B cell (primary cell): ENCODE measurements at regions not wholly inside any gene's neighbourhood (a gene's known extent, or its start where the extent isn't known, plus 50 kb on each side); places are given as distances from the start of the nearest gene placed in this dataset.

Experiments
- ATAC-seq: fragments of 200-7000 bp; cut with Tn5 transposase; one replicate; pipeline ENCODE4 v1.10.0; 2021; ENCODE audit warnings: low read depth, mild to moderate bottlenecking, moderate number of reproducible peaks, moderate library complexity
- CTCF ChIA-PET: fragments of 350-600 bp; sonication (Branson Sonifier 250); formaldehyde crosslinking; loops from one replicate; lab custom pipeline; 2021; ENCODE audit warnings: antibody characterized with exemption, inconsistent platforms; lab: Charles Lee
- POLR2A ChIA-PET: fragments of 350-600 bp; sonication (Branson Sonifier 250); formaldehyde crosslinking; loops from one replicate; lab custom pipeline; 2021; ENCODE audit warnings: antibody characterized with exemption; lab: Charles Lee
- DNase-seq: peaks from one replicate; pipeline ENCODE4 v3.0.0; 2013
- H2AFZ ChIP-seq: 2 replicates; pipeline ENCODE4 v1.6.1; 2012; ENCODE audit warnings: mild to moderate bottlenecking, low read depth, low read length; ENCODE audit not compliant: insufficient read depth, poor library complexity, severe bottlenecking
- H3K27ac ChIP-seq, 2 donors: 1 replicate in 1 of 2; 2 replicates in 1 of 2; pipeline ENCODE4 v1.5.1; 2012 to 2013; ENCODE audit warnings: low read length in 2 of 2, mild to moderate bottlenecking in 2 of 2, moderate library complexity in 1 of 2
- H3K27me3 ChIP-seq, 4 experiments: fragments of 200-600 bp in 1 of 4; sonication (generic) in 1 of 4; replicated peaks in 1 of 4; 1 replicate in 2 of 4; 2 replicates in 2 of 4; pipeline versions ENCODE4 v1.6.1 to v1.7.0; 2013 to 2016; ENCODE audit warnings: low read length in 3 of 4, mild to moderate bottlenecking in 2 of 4, mixed read lengths in 1 of 4, moderate library complexity in 1 of 4; ENCODE audit not compliant: insufficient read depth in 4 of 4, control insufficient read depth in 3 of 4; ENCODE audit errors: control extremely low read depth in 1 of 4
- H3K36me3 ChIP-seq, 2 experiments: replicated peaks in 1 of 2; 1 replicate in 1 of 2; 2 replicates in 1 of 2; pipeline versions ENCODE4 v1.6.1 to v1.7.1; 2013; ENCODE audit warnings: low read length in 1 of 2; ENCODE audit not compliant: insufficient read depth in 2 of 2, control insufficient read depth in 1 of 2; ENCODE audit errors: control extremely low read depth in 1 of 2, extremely low read depth in 1 of 2
- H3K4me1 ChIP-seq, 2 donors: fragments of 200-600 bp in 1 of 2; sonication (generic) in 1 of 2; 1 replicate in 1 of 2; 2 replicates in 1 of 2; pipeline versions ENCODE4 v1.5.1 to v1.6.1; 2013 to 2017; ENCODE audit warnings: low read length in 2 of 2; ENCODE audit not compliant: control insufficient read depth in 2 of 2, insufficient read depth in 2 of 2
- H3K4me2 ChIP-seq: replicated peaks from 2 replicates; pipeline ENCODE3; 2012; ENCODE audit warnings: mild to moderate bottlenecking, low read depth, low read length; ENCODE audit not compliant: poor library complexity, severe bottlenecking
- H3K4me3 ChIP-seq, 5 experiments: fragments of 200-600 bp in 1 of 5; sonication (generic) in 1 of 5; 1 replicate in 3 of 5; 2 replicates in 2 of 5; pipeline versions ENCODE4 v1.5.1 to v1.7.0; 2011 to 2016; ENCODE audit warnings: low read length in 4 of 5, mild to moderate bottlenecking in 4 of 5, low read depth in 2 of 5, control low read depth in 1 of 5, moderate library complexity in 1 of 5; ENCODE audit not compliant: insufficient read depth in 1 of 5; ENCODE audit errors: control extremely low read depth in 1 of 5, extremely low read depth in 1 of 5
- H3K79me2 ChIP-seq: fragments of 200-600 bp; sonication (generic); one replicate; pipeline ENCODE4 v1.6.0; 2016; ENCODE audit warnings: low read length; ENCODE audit not compliant: control insufficient read depth, insufficient read depth
- H3K9ac ChIP-seq: fragments of 200-600 bp; sonication (generic); 2 replicates; pipeline ENCODE4 v1.6.1; 2017; ENCODE audit warnings: mild to moderate bottlenecking, low read length, moderate library complexity
- H3K9me3 ChIP-seq, 3 donors: one replicate each; pipeline versions ENCODE4 v1.6.1 to v1.7.1; 2013; ENCODE audit warnings: low read length in 2 of 3; ENCODE audit not compliant: control insufficient read depth in 2 of 3, insufficient read depth in 1 of 3; ENCODE audit errors: control extremely low read depth in 1 of 3
- H4K20me1 ChIP-seq: 2 replicates; pipeline ENCODE4 v1.6.0; 2012; ENCODE audit warnings: mild to moderate bottlenecking, low read length; ENCODE audit not compliant: insufficient read depth, control insufficient read depth, poor library complexity, severe bottlenecking
- H3K27ac Mint-ChIP-seq: one replicate; pipeline ENCODE4 v1.8.0; 2021; ENCODE audit warnings: mixed read lengths
- H3K27me3 Mint-ChIP-seq: one replicate; pipeline ENCODE4 v1.8.0; 2021; ENCODE audit warnings: mixed read lengths
- H3K4me1 Mint-ChIP-seq: one replicate; pipeline ENCODE4 v1.8.0; 2021; ENCODE audit warnings: mixed read lengths
- H3K4me3 Mint-ChIP-seq: one replicate; pipeline ENCODE4 v1.8.0; 2021; ENCODE audit warnings: mixed read lengths
- H3K9me3 Mint-ChIP-seq: one replicate; pipeline ENCODE4 v1.8.0; 2022; ENCODE audit warnings: mixed read lengths; ENCODE audit not compliant: insufficient read depth
- CTCF ChIP-seq: fragments of 200-600 bp; IDR thresholded peaks from one replicate; pipeline ENCODE4 v1.8.0; 2022; ENCODE audit warnings: antibody characterized with exemption, mild to moderate bottlenecking
- EZH2 ChIP-seq: IDR thresholded peaks from 2 replicates; pipeline ENCODE4 v1.6.1; 2012; ENCODE audit warnings: borderline replicate concordance, low read depth, mild to moderate bottlenecking, moderate library complexity, low read length; ENCODE audit not compliant: insufficient read depth, poor library complexity, severe bottlenecking
- WGBS: methylation state at CpG from one replicate; pipeline ENCODE4 v1.1.5; 2013; ENCODE audit warnings: missing lambda C conversion rate; ENCODE audit not compliant: insufficient coverage; 5-methylcytosine and 5-hydroxymethylcytosine counted together
- intact Hi-C: fragments of 100-400 bp; cut with micrococcal nuclease; formaldehyde crosslinking; loops from one replicate; pipeline ENCODE4 v1.10.0; 2022

GRCh38 chr10:123464430-123465323 lies 201.5 kb upstream of the GPR26 start:
- no peak for ATAC-seq
- Histone ChIP-seq H3K4me3 (no peak overlapping the region), H3K79me2 (no peaks in the 10 kb centered on the region), H3K4me2 (no peak overlapping the region), H4K20me1 (no peaks in the 10 kb centered on the region), H3K27me3 (peaks cover 0 to 3% (median 0%) of the 10 kb centered on the region in 4 experiments), H3K36me3 (no peaks in the 10 kb centered on the region), H3K9me3 (no peaks in the 10 kb centered on the region), H3K4me1 (no peaks in the 10 kb centered on the region), H3K27ac (no peak overlapping the region), H2AFZ (no peak overlapping the region), H3K9ac (no peak overlapping the region)
- Mint-ChIP-seq H3K9me3 (no peaks in the 10 kb centered on the region), H3K27me3 (no peaks in the 10 kb centered on the region), H3K4me1 (no peaks in the 10 kb centered on the region), H3K4me3 (no peak overlapping the region), H3K27ac (no peak overlapping the region)
- intact Hi-C loops: no loop called here
- CTCF ChIA-PET: no interaction called here
- no peak for TF ChIP-seq EZH2
- no peak for TF ChIP-seq CTCF
- 38% methylated on average over 3 of the region's 3 CpGs for WGBS
- POLR2A ChIA-PET: no interaction called here
- no peak for DNase-seq

GRCh38 chr10:123470336-123470921 lies 195.7 kb upstream of the GPR26 start:
- CTCF ChIA-PET: no interaction called here
- WGBS: 88% methylated on average over 1 of the region's 7 CpGs
- Histone ChIP-seq H3K27me3 (no peaks in the 10 kb centered on the region), H3K4me3 (no peak overlapping the region), H2AFZ (no peak overlapping the region), H4K20me1 (no peaks in the 10 kb centered on the region), H3K36me3 (no peaks in the 10 kb centered on the region), H3K4me1 (no peaks in the 10 kb centered on the region), H3K79me2 (no peaks in the 10 kb centered on the region), H3K27ac (no peak overlapping the region), H3K9ac (no peak overlapping the region), H3K4me2 (no peak overlapping the region), H3K9me3 (no peaks in the 10 kb centered on the region)
- intact Hi-C loops: no loop called here
- ATAC-seq (no peak), DNase-seq (no peak)
- POLR2A ChIA-PET: no interaction called here
- no peak for TF ChIP-seq EZH2
- TF ChIP-seq CTCF: no peak
- H3K9me3 Mint-ChIP-seq: no peaks in the 10 kb centered on the region
- no peak overlapping the region for H3K4me3 Mint-ChIP-seq
- H3K27ac Mint-ChIP-seq: no peak overlapping the region
- H3K27me3 Mint-ChIP-seq: peaks cover 8% of the 10 kb centered on the region
- no peaks in the 10 kb centered on the region for H3K4me1 Mint-ChIP-seq
